SK-N-SH (cell line): ENCODE measurements at regions not wholly inside any gene's neighbourhood (a gene's known extent, or its start where the extent isn't known, plus 50 kb on each side); places are given as distances from the start of the nearest gene placed in this dataset.

Source experiments
- CTCF ChIA-PET: fragments of 300-600, 350-600 bp; formaldehyde crosslinking; extraction: SDS; loops from one replicate; lab custom pipeline; 2021; lab: Yijun Ruan, JAX
- POLR2A ChIA-PET: fragments of 350-600 bp; sonication (Branson Sonifier 250); formaldehyde crosslinking; extraction: SDS; loops from one replicate; lab custom pipeline; 2020; ENCODE audit warnings: antibody characterized with exemption, inconsistent platforms; lab: Yijun Ruan, JAX
- DNase-seq: peaks from one replicate; pipeline ENCODE4 v3.0.0; 2012
- H2AFZ ChIP-seq: fragments of 200-600 bp; sonication (generic); 2 replicates; pipeline ENCODE4 v1.8.1; 2016; ENCODE audit warnings: antibody characterized with exemption, mild to moderate bottlenecking, low read depth
- H3F3A ChIP-seq: fragments of 200-600 bp; sonication (generic); replicated peaks from 2 replicates; pipeline ENCODE3; 2016; ENCODE audit warnings: antibody characterized with exemption, mild to moderate bottlenecking; ENCODE audit not compliant: insufficient read depth
- H3K27ac ChIP-seq, 2 experiments: fragments of 200-500 bp in 1 of 2; fragments of 200-600 bp in 1 of 2; sonication (Bioruptor generic) in 1 of 2; sonication (generic), shearing (Covaris generic) in 1 of 2; 2 replicates each; pipeline versions ENCODE4 v1.5.1 to v1.6.1; 2014 to 2016; ENCODE audit warnings: low read depth in 2 of 2, inconsistent platforms in 1 of 2, low read length in 1 of 2, mild to moderate bottlenecking in 1 of 2, mixed read lengths in 1 of 2
- H3K27me3 ChIP-seq: fragments of 200-600 bp; sonication (generic), shearing (Covaris generic); 2 replicates; pipeline ENCODE4 v1.6.1; 2016; ENCODE audit warnings: mixed run types; ENCODE audit not compliant: insufficient read depth
- H3K36me3 ChIP-seq, 2 experiments: fragments of 200-500 bp in 1 of 2; fragments of 200-600 bp in 1 of 2; sonication (Bioruptor generic) in 1 of 2; sonication (generic) in 1 of 2; replicated peaks in 1 of 2; 2 replicates each; pipeline versions ENCODE3 to v1.5.1; 2014 to 2016; ENCODE audit warnings: low read length in 1 of 2, mild to moderate bottlenecking in 1 of 2; ENCODE audit not compliant: insufficient read depth in 2 of 2, control insufficient read depth in 1 of 2
- H3K4me1 ChIP-seq, 2 experiments: fragments of 200-500 bp in 1 of 2; fragments of 200-600 bp in 1 of 2; sonication (Bioruptor generic) in 1 of 2; sonication (generic), shearing (Covaris generic) in 1 of 2; 2 replicates each; pipeline versions ENCODE4 v1.5.1 to v1.6.1; 2014 to 2016; ENCODE audit warnings: low read depth in 1 of 2, low read length in 1 of 2, mixed run types in 1 of 2; ENCODE audit not compliant: insufficient read depth in 2 of 2, control insufficient read depth in 1 of 2
- H3K4me2 ChIP-seq: fragments of 200-600 bp; sonication (generic), shearing (Covaris generic); 2 replicates; pipeline ENCODE4 v1.6.1; 2017; ENCODE audit warnings: mixed run types
- H3K4me3 ChIP-seq, 2 experiments: fragments of 200-500 bp in 1 of 2; fragments of 200-600 bp in 1 of 2; sonication (Bioruptor generic) in 1 of 2; sonication (generic), shearing (Covaris generic) in 1 of 2; 2 replicates each; pipeline versions ENCODE4 v1.5.1 to v1.8.1; 2014 to 2016; ENCODE audit warnings: low read depth in 2 of 2, inconsistent platforms in 1 of 2, low read length in 1 of 2, mild to moderate bottlenecking in 1 of 2, mixed read lengths in 1 of 2, moderate library complexity in 1 of 2
- H3K79me2 ChIP-seq: fragments of 200-600 bp; sonication (generic); 2 replicates; pipeline ENCODE4 v1.8.1; 2017; ENCODE audit warnings: mild to moderate bottlenecking; ENCODE audit not compliant: insufficient read depth
- H3K9ac ChIP-seq: fragments of 200-600 bp; sonication (generic); 2 replicates; pipeline ENCODE4 v1.6.1; 2017; ENCODE audit warnings: mixed run types
- H3K9me2 ChIP-seq: fragments of 200-600 bp; sonication (generic); 2 replicates; pipeline ENCODE4 v1.6.1; 2017; ENCODE audit warnings: mixed run types
- H3K9me3 ChIP-seq: fragments of 200-600 bp; sonication (generic); 2 replicates; pipeline ENCODE4 v1.6.1; 2017; ENCODE audit warnings: mixed run types, mild to moderate bottlenecking, moderate library complexity
- H4K20me1 ChIP-seq: fragments of 200-600 bp; sonication (generic); 2 replicates; pipeline ENCODE4 v1.6.1; 2017; ENCODE audit warnings: mild to moderate bottlenecking, mixed run types; ENCODE audit not compliant: insufficient read depth
- CHD2 ChIP-seq: fragments of 150-350 bp; IDR thresholded peaks from 2 replicates; pipeline ENCODE4 v1.6.1; 2018; ENCODE audit warnings: low read length; ENCODE audit not compliant: partially characterized antibody
- CTCF ChIP-seq: fragments of 200-600 bp; sonication (generic); IDR thresholded peaks from 2 replicates; pipeline ENCODE4 v1.6.1; 2017; ENCODE audit warnings: antibody characterized with exemption, mild to moderate bottlenecking, moderate library complexity
- ELF1 ChIP-seq: IDR thresholded peaks from 2 replicates; pipeline ENCODE4 v1.4.0; 2012
- GABPA ChIP-seq: IDR thresholded peaks from 2 replicates; pipeline ENCODE4 v1.4.0; 2012; ENCODE audit warnings: low read depth, mild to moderate bottlenecking
- IRF3 ChIP-seq: fragments of 150-350 bp; IDR thresholded peaks from 2 replicates; pipeline ENCODE4 v1.6.1; 2016; ENCODE audit warnings: mild to moderate bottlenecking, low read depth, low read length
- JUND ChIP-seq: IDR thresholded peaks from 2 replicates; pipeline ENCODE4 v1.4.0; 2012
- MAX ChIP-seq: IDR thresholded peaks from 2 replicates; pipeline ENCODE4 v1.4.0; 2012; ENCODE audit warnings: low read depth
- MEF2A ChIP-seq: IDR thresholded peaks from 2 replicates; pipeline ENCODE4 v1.4.0; 2012; ENCODE audit warnings: low read depth, borderline replicate concordance
- MXI1 ChIP-seq: IDR thresholded peaks from 2 replicates; pipeline ENCODE4 v1.6.1; 2012; ENCODE audit warnings: mild to moderate bottlenecking, low read depth, low read length, improper control_type of control experiment
- RAD21 ChIP-seq: IDR thresholded peaks from 2 replicates; pipeline ENCODE4 v1.6.1; 2012; ENCODE audit warnings: mild to moderate bottlenecking, low read length
- REST ChIP-seq: IDR thresholded peaks from 2 replicates; pipeline ENCODE4 v1.6.1; 2012; ENCODE audit warnings: mild to moderate bottlenecking, low read depth, low read length, moderate library complexity
- RFX5 ChIP-seq: IDR thresholded peaks from 2 replicates; pipeline ENCODE4 v1.6.1; 2012; ENCODE audit warnings: mild to moderate bottlenecking, improper control_type of control experiment, low read length
- TAF1 ChIP-seq: IDR thresholded peaks from 2 replicates; pipeline ENCODE4 v1.6.1; 2012; ENCODE audit warnings: low read depth, mild to moderate bottlenecking, low read length, moderate library complexity, borderline replicate concordance
- TCF12 ChIP-seq: IDR thresholded peaks from 2 replicates; pipeline ENCODE4 v1.4.0; 2012
- TEAD4 ChIP-seq: IDR thresholded peaks from 2 replicates; pipeline ENCODE4 v1.4.0; 2012; ENCODE audit warnings: mild to moderate bottlenecking, borderline replicate concordance; ENCODE audit not compliant: insufficient read depth
- USF2 ChIP-seq: fragments of 150-350 bp; IDR thresholded peaks from 2 replicates; pipeline ENCODE4 v1.6.1; 2017; ENCODE audit warnings: antibody characterized with exemption, low read length, low read depth, borderline replicate concordance
- YY1 ChIP-seq: IDR thresholded peaks from 2 replicates; pipeline ENCODE4 v1.4.0; 2012; ENCODE audit warnings: low read depth, mild to moderate bottlenecking
- ZBTB33 ChIP-seq: IDR thresholded peaks from 2 replicates; pipeline ENCODE4 v1.4.0; 2012; ENCODE audit warnings: low read depth, borderline replicate concordance

DNA sequence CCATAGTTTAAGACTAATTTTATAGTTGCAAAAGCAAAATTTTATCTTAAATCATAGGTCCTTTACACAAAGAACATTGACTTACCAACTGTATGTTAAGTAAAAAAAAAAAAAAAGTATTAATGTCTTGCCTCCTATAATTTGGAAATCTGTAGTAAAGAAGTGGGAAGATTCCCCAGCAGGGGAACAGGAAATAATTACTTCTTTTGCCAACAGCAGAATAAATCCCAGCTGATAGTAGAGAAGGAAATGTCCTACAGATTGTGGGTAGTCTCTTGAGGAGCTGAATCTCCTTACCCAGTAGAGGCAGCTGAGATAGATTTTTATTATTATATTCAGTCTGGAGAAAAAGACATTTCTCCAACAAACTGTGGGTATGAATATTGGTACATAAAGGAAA, 193.7 kb downstream of the SLC6A15 start:
- TF ChIP-seq TAF1 = no peak
- no peak for TF ChIP-seq REST
- no peak for TF ChIP-seq TCF12
- no peak for TF ChIP-seq MEF2A
- no peak for TF ChIP-seq USF2
- no peak for TF ChIP-seq CHD2
- no peak for TF ChIP-seq RFX5
- TF ChIP-seq MXI1 = no peak
- no peak for TF ChIP-seq GABPA
- no peak for TF ChIP-seq JUND
- no peak for TF ChIP-seq ELF1
- TF ChIP-seq IRF3 = no peak
- no peak for TF ChIP-seq ZBTB33
- TF ChIP-seq YY1 = no peak
- TF ChIP-seq RAD21 = no peak
- TF ChIP-seq TEAD4 = no peak
- TF ChIP-seq MAX = no peak
- TF ChIP-seq CTCF = no peak
- TF ChIP-seq, all 33 proteins: peak for 0
- H3K4me1 ChIP-seq = no peaks in the 10 kb centered on the region; a peak in 1 of 4 replicates
- no peaks in the 10 kb centered on the region for H3K36me3 ChIP-seq
- POLR2A ChIA-PET = no interaction called here
- no peaks in the 10 kb centered on the region for H3K9me3 ChIP-seq
- no peaks in the 10 kb centered on the region for H3K27me3 ChIP-seq
- H3K9me2 ChIP-seq = no peaks in the 10 kb centered on the region
- no peak for DNase-seq
- H3K27ac ChIP-seq = no peak overlapping the region
- CTCF ChIA-PET = no interaction called here
- H3K9ac ChIP-seq = no peak overlapping the region
- H3K4me2 ChIP-seq = no peak overlapping the region
- no peaks in the 10 kb centered on the region for H4K20me1 ChIP-seq
- no peak overlapping the region for H2AFZ ChIP-seq
- no peaks in the 10 kb centered on the region for H3K79me2 ChIP-seq
- no peak overlapping the region for H3K4me3 ChIP-seq
- H3F3A ChIP-seq = no peaks in the 10 kb centered on the region
